CD4-positive, CD25-positive, alpha-beta regulatory T cell (primary cell): ENCODE measurements at regions not wholly inside any gene's neighbourhood (a gene's known extent, or its start where the extent isn't known, plus 50 kb on each side); places are given as distances from the start of the nearest gene placed in this dataset.

Experiments
- ATAC-seq, 2 donors: fragments of 150-1000 bp; cut with Tn5 transposase; one replicate each; pipeline ENCODE4 v1.10.0; 2021; ENCODE audit warnings: low read depth in 2 of 2, moderate number of reproducible peaks in 2 of 2, moderate library complexity in 1 of 2
- DNase-seq, 3 donors: peaks; one replicate each; pipeline versions ENCODE4 v3.0.0 to v3.0.0-alpha.2; 2012 to 2022; ENCODE audit warnings: mixed read lengths in 1 of 3
- H3K27ac ChIP-seq: one replicate; pipeline ENCODE4 v1.7.0; 2013; ENCODE audit warnings: mild to moderate bottlenecking, low read length; ENCODE audit not compliant: insufficient read depth, poor library complexity, severe bottlenecking
- H3K27me3 ChIP-seq: one replicate; pipeline ENCODE4 v1.7.0; 2013; ENCODE audit warnings: low read length; ENCODE audit not compliant: control insufficient read depth, insufficient read depth
- H3K36me3 ChIP-seq: one replicate; pipeline ENCODE4 v1.7.0; 2013; ENCODE audit warnings: mild to moderate bottlenecking, low read length, moderate library complexity; ENCODE audit not compliant: control insufficient read depth, insufficient read depth
- H3K4me1 ChIP-seq: 2 replicates; pipeline ENCODE4 v1.7.0; 2013; ENCODE audit warnings: mild to moderate bottlenecking, low read length; ENCODE audit not compliant: insufficient read depth, control insufficient read depth, poor library complexity, severe bottlenecking
- H3K4me3 ChIP-seq: one replicate; pipeline ENCODE4 v1.7.0; 2013; ENCODE audit warnings: low read depth, mild to moderate bottlenecking, low read length, moderate library complexity
- H3K9me3 ChIP-seq, 2 experiments: 1 replicate in 1 of 2; 2 replicates in 1 of 2; pipeline ENCODE4 v1.7.0; 2013; ENCODE audit warnings: low read length in 2 of 2, mild to moderate bottlenecking in 1 of 2, moderate library complexity in 1 of 2; ENCODE audit not compliant: control insufficient read depth in 2 of 2
- H3K27ac Mint-ChIP-seq, 3 donors: one replicate each; pipeline ENCODE4 v1.8.0; 2020 to 2022; ENCODE audit warnings: mild to moderate bottlenecking in 3 of 3, mixed read lengths in 3 of 3, moderate library complexity in 2 of 3
- H3K27me3 Mint-ChIP-seq: one replicate; pipeline ENCODE4 v1.8.0; 2022; ENCODE audit warnings: mild to moderate bottlenecking, mixed read lengths
- H3K36me3 Mint-ChIP-seq: one replicate; pipeline ENCODE4 v1.8.0; 2020; ENCODE audit warnings: mixed read lengths
- H3K4me1 Mint-ChIP-seq, 4 donors: one replicate each; pipeline ENCODE4 v1.8.0; 2020 to 2022; ENCODE audit warnings: mixed read lengths in 4 of 4, mild to moderate bottlenecking in 1 of 4
- H3K4me3 Mint-ChIP-seq, 4 donors: one replicate each; pipeline ENCODE4 v1.8.0; 2020 to 2022; ENCODE audit warnings: mild to moderate bottlenecking in 4 of 4, mixed read lengths in 4 of 4, moderate library complexity in 3 of 4
- H3K9me3 Mint-ChIP-seq, 7 donors: one replicate each; pipeline ENCODE4 v1.8.0; 2020 to 2022; ENCODE audit warnings: mixed read lengths in 7 of 7, mild to moderate bottlenecking in 3 of 7, moderate library complexity in 2 of 7

GRCh38 chr1:4153571-4153970 lies 253.5 kb upstream of the C1orf174 start:
- ATAC-seq (no peak), DNase-seq (no peak)
- Histone ChIP-seq H3K9me3 (no peaks in the 10 kb centered on the region), H3K4me1 (no peaks in the 10 kb centered on the region), H3K27ac (no peak overlapping the region), H3K36me3 (no peaks in the 10 kb centered on the region), H3K4me3 (no peak overlapping the region), H3K27me3 (no peaks in the 10 kb centered on the region)
- Mint-ChIP-seq H3K36me3 (no peaks in the 10 kb centered on the region), H3K27me3 (no peaks in the 10 kb centered on the region), H3K4me3 (no peak overlapping the region), H3K9me3 (no peaks in the 10 kb centered on the region), H3K4me1 (no peaks in the 10 kb centered on the region), H3K27ac (no peak overlapping the region)

GRCh38 chr1:4156241-4156973 lies 256.3 kb upstream of the C1orf174 start:
- Histone ChIP-seq H3K27ac (no peak overlapping the region), H3K36me3 (no peaks in the 10 kb centered on the region), H3K4me1 (no peaks in the 10 kb centered on the region), H3K27me3 (no peaks in the 10 kb centered on the region), H3K9me3 (no peaks in the 10 kb centered on the region), H3K4me3 (no peak overlapping the region)
- Mint-ChIP-seq H3K36me3 (no peaks in the 10 kb centered on the region), H3K27me3 (no peaks in the 10 kb centered on the region), H3K27ac (no peak overlapping the region), H3K9me3 (no peaks in the 10 kb centered on the region), H3K4me1 (no peaks in the 10 kb centered on the region), H3K4me3 (no peak overlapping the region)
- ATAC-seq, result no peak
- no peak for DNase-seq

- no peak for DNase-seq
- H3K27me3 Mint-ChIP-seq, result no peaks in the 10 kb centered on the region
- no peaks in the 10 kb centered on the region for H3K36me3 Mint-ChIP-seq
- no peaks in the 10 kb centered on the region for H3K36me3 ChIP-seq
- no peak for ATAC-seq
- no peak overlapping the region for H3K4me3 Mint-ChIP-seq
- H3K4me1 Mint-ChIP-seq, result no peaks in the 10 kb centered on the region
- no peaks in the 10 kb centered on the region for H3K4me1 ChIP-seq
- H3K27ac ChIP-seq, result no peak overlapping the region
- no peak overlapping the region for H3K4me3 ChIP-seq
- no peaks in the 10 kb centered on the region for H3K9me3 ChIP-seq
- H3K9me3 Mint-ChIP-seq, result no peaks in the 10 kb centered on the region
- H3K27ac Mint-ChIP-seq, result no peak overlapping the region
- no peaks in the 10 kb centered on the region for H3K27me3 ChIP-seq
Observed at GRCh38 chr1:4160181-4160580, 260.1 kb upstream of the C1orf174 start.

- Histone ChIP-seq H3K4me3 (no peak overlapping the region), H3K4me1 (no peaks in the 10 kb centered on the region), H3K9me3 (no peaks in the 10 kb centered on the region), H3K27me3 (no peaks in the 10 kb centered on the region), H3K36me3 (no peaks in the 10 kb centered on the region), H3K27ac (no peak overlapping the region)
- Mint-ChIP-seq H3K36me3 (no peaks in the 10 kb centered on the region), H3K27me3 (no peaks in the 10 kb centered on the region), H3K27ac (no peak overlapping the region), H3K4me3 (no peak overlapping the region), H3K9me3 (no peaks in the 10 kb centered on the region), H3K4me1 (no peaks in the 10 kb centered on the region)
- no peak for ATAC-seq
- DNase-seq, result no peak
Observed at GRCh38 chr1:4161366-4162006, 261.4 kb upstream of the C1orf174 start.

- Histone ChIP-seq H3K4me3 (no peak overlapping the region), H3K9me3 (no peaks in the 10 kb centered on the region), H3K4me1 (no peaks in the 10 kb centered on the region), H3K36me3 (no peaks in the 10 kb centered on the region), H3K27ac (no peak overlapping the region), H3K27me3 (no peaks in the 10 kb centered on the region)
- Mint-ChIP-seq H3K27ac (peak overlapping the region in 1 of 3 donors; percentile 42), H3K9me3 (no peaks in the 10 kb centered on the region), H3K27me3 (no peaks in the 10 kb centered on the region), H3K36me3 (no peaks in the 10 kb centered on the region), H3K4me1 (no peaks in the 10 kb centered on the region), H3K4me3 (no peak overlapping the region)
- ATAC-seq, result no peak
- DNase-seq, result no peak
Observed at GRCh38 chr1:4164965-4165364, 264.9 kb upstream of the C1orf174 start.

GRCh38 chr1:4165686-4166300 lies 265.7 kb upstream of the C1orf174 start:
- H3K36me3 Mint-ChIP-seq, result no peaks in the 10 kb centered on the region
- H3K4me1 ChIP-seq, result no peaks in the 10 kb centered on the region
- H3K36me3 ChIP-seq, result no peaks in the 10 kb centered on the region
- no peak overlapping the region for H3K27ac Mint-ChIP-seq
- no peak overlapping the region for H3K4me3 ChIP-seq
- H3K4me3 Mint-ChIP-seq, result no peak overlapping the region
- ATAC-seq (no peak), DNase-seq (no peak)
- no peaks in the 10 kb centered on the region for H3K27me3 ChIP-seq
- H3K9me3 ChIP-seq, result no peaks in the 10 kb centered on the region
- H3K9me3 Mint-ChIP-seq, result no peaks in the 10 kb centered on the region
- no peaks in the 10 kb centered on the region for H3K27me3 Mint-ChIP-seq
- no peaks in the 10 kb centered on the region for H3K4me1 Mint-ChIP-seq
- no peak overlapping the region for H3K27ac ChIP-seq

- ATAC-seq, result no peak
Observed at GRCh38 chr1:4166713-4167112, 266.6 kb upstream of the C1orf174 start.

GRCh38 chr1:4169991-4170390 lies 269.9 kb upstream of the C1orf174 start:
- H3K27ac Mint-ChIP-seq, result peak overlapping the region in 1 of 3 donors; percentile 43
- ATAC-seq (no peak), DNase-seq (no peak)
- H3K36me3 ChIP-seq, result no peaks in the 10 kb centered on the region
- H3K36me3 Mint-ChIP-seq, result no peaks in the 10 kb centered on the region
- no peaks in the 10 kb centered on the region for H3K27me3 ChIP-seq
- no peaks in the 10 kb centered on the region for H3K27me3 Mint-ChIP-seq
- no peak overlapping the region for H3K27ac ChIP-seq
- no peak overlapping the region for H3K4me3 ChIP-seq
- H3K4me1 ChIP-seq, result no peaks in the 10 kb centered on the region
- H3K9me3 Mint-ChIP-seq, result peaks cover 0 to 3% (median 0%) of the 10 kb centered on the region in 7 donors
- H3K4me1 Mint-ChIP-seq, result no peaks in the 10 kb centered on the region
- H3K9me3 ChIP-seq, result no peaks in the 10 kb centered on the region
- H3K4me3 Mint-ChIP-seq, result no peak overlapping the region

More at GRCh38 chr1:4166713-4167112, 266.6 kb upstream of the C1orf174 start:
- Histone ChIP-seq H3K27ac (no peak overlapping the region), H3K27me3 (no peaks in the 10 kb centered on the region), H3K4me3 (no peak overlapping the region), H3K36me3 (no peaks in the 10 kb centered on the region), H3K4me1 (no peaks in the 10 kb centered on the region), H3K9me3 (no peaks in the 10 kb centered on the region)
- H3K4me1 Mint-ChIP-seq, result no peaks in the 10 kb centered on the region
- no peak overlapping the region for H3K4me3 Mint-ChIP-seq
- no peaks in the 10 kb centered on the region for H3K9me3 Mint-ChIP-seq
- no peak overlapping the region for H3K27ac Mint-ChIP-seq
- no peaks in the 10 kb centered on the region for H3K36me3 Mint-ChIP-seq
- H3K27me3 Mint-ChIP-seq, result no peaks in the 10 kb centered on the region
- no peak for DNase-seq
